RWPE2 (cell line): ENCODE measurements at regions not wholly inside any gene's neighbourhood (a gene's known extent, or its start where the extent isn't known, plus 50 kb on each side); places are given as distances from the start of the nearest gene placed in this dataset.

ENCODE experiments used
- ATAC-seq: fragments of 200-7000 bp; cut with Tn5 transposase; 3 replicates; pipeline ENCODE4 v1.9.1; 2021; ENCODE audit warnings: low read depth
- DNase-seq: peaks from one replicate; pipeline ENCODE4 v3.0.0-alpha.2; 2020; ENCODE audit warnings: low spot score
- H3K27ac ChIP-seq: fragments of 450-650 bp; 2 replicates; pipeline ENCODE4 v1.5.1; 2017; ENCODE audit warnings: mild to moderate bottlenecking; ENCODE audit not compliant: poor library complexity, severe bottlenecking
- H3K27me3 ChIP-seq: fragments of 250-450 bp; sonication (Bioruptor Pico); 2 replicates; pipeline ENCODE4 v1.5.1; 2021; ENCODE audit warnings: mild to moderate bottlenecking, moderate library complexity; ENCODE audit not compliant: insufficient read depth, poor library complexity, severe bottlenecking
- H3K36me3 ChIP-seq: fragments of 250-450 bp; sonication (Bioruptor Pico); 2 replicates; pipeline ENCODE4 v1.5.1; 2020; ENCODE audit warnings: low read depth, mild to moderate bottlenecking, moderate library complexity
- H3K4me1 ChIP-seq: fragments of 250-450 bp; sonication (Bioruptor Pico); 2 replicates; pipeline ENCODE4 v1.5.1; 2021; ENCODE audit warnings: mild to moderate bottlenecking, moderate library complexity; ENCODE audit not compliant: insufficient read depth, poor library complexity, severe bottlenecking
- H3K4me3 ChIP-seq: fragments of 250-450 bp; sonication (Bioruptor Pico); 2 replicates; pipeline ENCODE4 v1.5.1; 2021; ENCODE audit warnings: mild to moderate bottlenecking, moderate library complexity; ENCODE audit not compliant: severe bottlenecking
- H3K9me3 ChIP-seq: fragments of 250-450 bp; sonication (Bioruptor Pico); 2 replicates; pipeline ENCODE4 v1.5.1; 2021; ENCODE audit warnings: mild to moderate bottlenecking, moderate library complexity; ENCODE audit not compliant: severe bottlenecking
- TF ChIP-seq, protein P1 (sequence below): fragments of 450-650 bp; IDR thresholded peaks from one replicate; pipeline ENCODE4 v1.5.1; 2017; ENCODE audit warnings: mild to moderate bottlenecking, moderate library complexity; ENCODE audit not compliant: poor library complexity, severe bottlenecking

GRCh38 chr19:22545751-22546150 is 88.4 kb upstream of the ZNF492 start:
- DNase-seq = no peak
- Histone ChIP-seq H3K4me1 (no peaks in the 10 kb centered on the region), H3K9me3 (peaks cover 9% of the 10 kb centered on the region), H3K27ac (no peak overlapping the region), H3K4me3 (no peak overlapping the region), H3K36me3 (no peaks in the 10 kb centered on the region), H3K27me3 (no peaks in the 10 kb centered on the region)
- TF ChIP-seq, protein P1, sequence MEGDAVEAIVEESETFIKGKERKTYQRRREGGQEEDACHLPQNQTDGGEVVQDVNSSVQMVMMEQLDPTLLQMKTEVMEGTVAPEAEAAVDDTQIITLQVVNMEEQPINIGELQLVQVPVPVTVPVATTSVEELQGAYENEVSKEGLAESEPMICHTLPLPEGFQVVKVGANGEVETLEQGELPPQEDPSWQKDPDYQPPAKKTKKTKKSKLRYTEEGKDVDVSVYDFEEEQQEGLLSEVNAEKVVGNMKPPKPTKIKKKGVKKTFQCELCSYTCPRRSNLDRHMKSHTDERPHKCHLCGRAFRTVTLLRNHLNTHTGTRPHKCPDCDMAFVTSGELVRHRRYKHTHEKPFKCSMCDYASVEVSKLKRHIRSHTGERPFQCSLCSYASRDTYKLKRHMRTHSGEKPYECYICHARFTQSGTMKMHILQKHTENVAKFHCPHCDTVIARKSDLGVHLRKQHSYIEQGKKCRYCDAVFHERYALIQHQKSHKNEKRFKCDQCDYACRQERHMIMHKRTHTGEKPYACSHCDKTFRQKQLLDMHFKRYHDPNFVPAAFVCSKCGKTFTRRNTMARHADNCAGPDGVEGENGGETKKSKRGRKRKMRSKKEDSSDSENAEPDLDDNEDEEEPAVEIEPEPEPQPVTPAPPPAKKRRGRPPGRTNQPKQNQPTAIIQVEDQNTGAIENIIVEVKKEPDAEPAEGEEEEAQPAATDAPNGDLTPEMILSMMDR = no peak
- ATAC-seq = no peak

DNA sequence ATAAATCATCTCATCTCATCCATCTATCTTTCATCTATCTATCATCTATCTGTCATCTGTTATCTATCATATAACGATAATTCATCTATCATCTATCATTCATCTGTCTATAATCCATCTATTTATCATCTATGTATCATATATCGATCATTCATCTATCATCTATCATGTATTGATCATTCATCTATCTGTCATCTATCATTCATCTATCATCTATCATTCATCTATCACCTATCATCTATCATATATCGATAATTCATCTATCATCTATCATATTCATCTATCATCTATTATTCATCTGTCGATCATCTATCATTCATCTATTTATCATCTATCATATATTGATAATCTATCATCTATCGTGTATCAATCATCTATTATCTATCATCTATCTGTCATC is 100.4 kb upstream of the ZNF492 start:
- Histone ChIP-seq H3K4me1 (no peaks in the 10 kb centered on the region), H3K27ac (no peak overlapping the region), H3K9me3 (peaks cover 13% of the 10 kb centered on the region), H3K27me3 (no peaks in the 10 kb centered on the region), H3K36me3 (peaks cover 3% of the 10 kb centered on the region; the same call in 1 of the 2 replicates), H3K4me3 (no peak overlapping the region)
- DNase-seq = no peak
- no peak for ATAC-seq
- TF ChIP-seq, protein P1 = no peak

DNA sequence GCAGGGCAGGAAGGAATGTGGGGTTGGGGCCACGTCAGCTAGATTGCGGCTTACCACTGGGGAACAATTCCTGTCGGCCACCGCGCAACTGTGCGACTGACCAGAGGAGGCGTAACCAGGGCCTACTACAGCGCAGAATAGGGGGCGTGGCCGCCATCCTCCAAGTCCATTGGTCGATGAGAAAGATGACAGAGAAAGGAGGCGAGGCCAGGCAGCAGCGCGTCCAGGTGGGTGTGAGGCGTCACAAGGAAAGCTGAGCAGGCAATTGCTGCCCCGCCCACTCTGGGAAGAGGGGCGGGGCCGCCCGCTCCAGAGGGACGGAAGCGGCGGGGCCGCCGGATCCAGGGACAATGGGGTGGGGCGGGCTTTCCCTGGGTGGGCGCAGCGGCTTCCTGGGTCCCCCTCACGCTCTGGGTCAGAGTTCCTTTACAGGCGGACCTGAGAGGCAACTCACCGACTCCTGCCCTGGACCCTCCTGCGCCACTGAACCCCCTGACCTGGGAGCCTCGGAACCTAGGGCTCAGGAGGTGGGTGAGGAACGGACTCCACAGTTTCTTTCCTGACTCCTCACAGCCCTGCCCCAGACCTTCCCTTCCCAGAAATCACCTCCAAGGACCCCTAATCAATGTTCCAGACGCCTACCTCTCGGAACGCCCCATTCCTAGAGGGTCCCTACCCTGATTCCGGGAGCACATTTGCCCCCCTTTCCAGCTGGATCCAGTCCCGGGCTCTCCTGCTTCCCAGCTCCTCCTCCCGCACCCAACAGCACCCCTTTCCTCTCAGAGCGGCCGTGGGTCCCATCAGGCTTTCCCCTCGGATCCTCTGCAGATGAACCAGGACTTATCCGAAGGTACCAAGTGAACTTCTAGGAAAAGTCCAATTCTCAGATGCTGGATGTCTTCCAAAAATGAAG is 101.5 kb upstream of the ZNF492 start:
- peaks cover 13% of the 10 kb centered on the region for H3K9me3 ChIP-seq
- H3K4me1 ChIP-seq = no peaks in the 10 kb centered on the region
- H3K36me3 ChIP-seq = peaks cover 3% of the 10 kb centered on the region; the same call in 1 of the 2 replicates
- H3K27me3 ChIP-seq = no peaks in the 10 kb centered on the region
- TF ChIP-seq, protein P1 = no peak
- DNase-seq = no peak
- H3K4me3 ChIP-seq = no peak overlapping the region
- no peak overlapping the region for H3K27ac ChIP-seq
- no peak for ATAC-seq

DNA sequence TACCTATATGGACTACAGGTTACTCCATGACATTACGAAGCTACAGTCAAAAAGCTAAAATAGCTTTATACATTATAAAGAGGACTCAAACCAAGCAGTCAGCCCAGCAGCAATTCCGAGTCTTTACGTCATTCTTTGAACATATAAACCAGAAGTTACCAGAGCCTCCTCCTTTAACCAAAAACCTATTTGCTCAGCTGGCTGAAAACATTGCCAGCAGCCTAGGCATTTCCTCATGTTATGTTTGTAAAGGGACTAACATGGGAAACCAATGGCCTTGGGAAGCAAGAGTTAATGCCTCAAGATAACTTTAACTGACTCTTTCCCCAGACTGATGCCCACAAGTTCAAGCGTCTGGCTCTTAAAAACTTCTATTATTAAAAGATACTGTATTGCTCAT is 104.1 kb upstream of the ZNF492 start:
- ATAC-seq = no peak
- Histone ChIP-seq H3K27me3 (no peaks in the 10 kb centered on the region), H3K27ac (no peak overlapping the region), H3K4me1 (no peaks in the 10 kb centered on the region), H3K4me3 (no peak overlapping the region), H3K36me3 (no peaks in the 10 kb centered on the region), H3K9me3 (peaks cover 6% of the 10 kb centered on the region)
- DNase-seq = no peak
- TF ChIP-seq, protein P1 = no peak

GRCh38 chr19:22528956-22529355 is 105.2 kb upstream of the ZNF492 start:
- ATAC-seq (no peak), DNase-seq (no peak)
- H3K4me3 ChIP-seq = no peak overlapping the region
- peaks cover 6% of the 10 kb centered on the region for H3K9me3 ChIP-seq
- no peak overlapping the region for H3K27ac ChIP-seq
- H3K36me3 ChIP-seq = no peaks in the 10 kb centered on the region
- TF ChIP-seq, protein P1 = no peak
- no peaks in the 10 kb centered on the region for H3K4me1 ChIP-seq
- H3K27me3 ChIP-seq = no peaks in the 10 kb centered on the region
